RWPE2 (cell line): ENCODE measurements at regions not wholly inside any gene's neighbourhood (a gene's known extent, or its start where the extent isn't known, plus 50 kb on each side); places are given as distances from the start of the nearest gene placed in this dataset.
A peak's percentile ranks its signal among the peaks of the same experiment; 100 is the strongest.

Experiments used
- ATAC-seq: fragments of 200-7000 bp; cut with Tn5 transposase; 3 replicates; pipeline ENCODE4 v1.9.1; 2021; ENCODE audit warnings: low read depth
- DNase-seq: peaks from one replicate; pipeline ENCODE4 v3.0.0-alpha.2; 2020; ENCODE audit warnings: low spot score
- H3K27ac ChIP-seq: fragments of 450-650 bp; 2 replicates; pipeline ENCODE4 v1.5.1; 2017; ENCODE audit warnings: mild to moderate bottlenecking; ENCODE audit not compliant: poor library complexity, severe bottlenecking
- H3K27me3 ChIP-seq: fragments of 250-450 bp; sonication (Bioruptor Pico); 2 replicates; pipeline ENCODE4 v1.5.1; 2021; ENCODE audit warnings: mild to moderate bottlenecking, moderate library complexity; ENCODE audit not compliant: insufficient read depth, poor library complexity, severe bottlenecking
- H3K36me3 ChIP-seq: fragments of 250-450 bp; sonication (Bioruptor Pico); 2 replicates; pipeline ENCODE4 v1.5.1; 2020; ENCODE audit warnings: low read depth, mild to moderate bottlenecking, moderate library complexity
- H3K4me1 ChIP-seq: fragments of 250-450 bp; sonication (Bioruptor Pico); 2 replicates; pipeline ENCODE4 v1.5.1; 2021; ENCODE audit warnings: mild to moderate bottlenecking, moderate library complexity; ENCODE audit not compliant: insufficient read depth, poor library complexity, severe bottlenecking
- H3K4me3 ChIP-seq: fragments of 250-450 bp; sonication (Bioruptor Pico); 2 replicates; pipeline ENCODE4 v1.5.1; 2021; ENCODE audit warnings: mild to moderate bottlenecking, moderate library complexity; ENCODE audit not compliant: severe bottlenecking
- H3K9me3 ChIP-seq: fragments of 250-450 bp; sonication (Bioruptor Pico); 2 replicates; pipeline ENCODE4 v1.5.1; 2021; ENCODE audit warnings: mild to moderate bottlenecking, moderate library complexity; ENCODE audit not compliant: severe bottlenecking
- CTCF ChIP-seq: fragments of 450-650 bp; IDR thresholded peaks from one replicate; pipeline ENCODE4 v1.5.1; 2017; ENCODE audit warnings: mild to moderate bottlenecking, moderate library complexity; ENCODE audit not compliant: poor library complexity, severe bottlenecking

- ATAC-seq (no peak), DNase-seq (no peak)
- Histone ChIP-seq H3K36me3 (no peaks in the 10 kb centered on the region), H3K4me1 (no peaks in the 10 kb centered on the region), H3K9me3 (no peaks in the 10 kb centered on the region), H3K27me3 (no peaks in the 10 kb centered on the region), H3K27ac (no peak overlapping the region), H3K4me3 (no peak overlapping the region)
- TF ChIP-seq CTCF: no peak
Measured at GRCh38 chr5:98128271-98128670, 645.2 kb upstream of the RGMB start.

- Histone ChIP-seq H3K9me3 (no peaks in the 10 kb centered on the region), H3K27me3 (no peaks in the 10 kb centered on the region), H3K27ac (no peak overlapping the region), H3K36me3 (no peaks in the 10 kb centered on the region), H3K4me3 (no peak overlapping the region), H3K4me1 (no peaks in the 10 kb centered on the region)
- no peak for TF ChIP-seq CTCF
- no peak for DNase-seq
- no peak for ATAC-seq
Measured at GRCh38 chr5:98128846-98129245, 644.6 kb upstream of the RGMB start.

- ATAC-seq (no peak), DNase-seq (no peak)
- Histone ChIP-seq H3K4me3 (no peak overlapping the region), H3K36me3 (no peaks in the 10 kb centered on the region), H3K4me1 (no peaks in the 10 kb centered on the region), H3K27me3 (no peaks in the 10 kb centered on the region), H3K27ac (no peak overlapping the region), H3K9me3 (no peaks in the 10 kb centered on the region)
- no peak for TF ChIP-seq CTCF
Measured at GRCh38 chr5:98130261-98131035, 643.0 kb upstream of the RGMB start.

GRCh38 chr5:98144116-98144515, 629.3 kb upstream of the RGMB start:
- Histone ChIP-seq H3K36me3 (no peaks in the 10 kb centered on the region), H3K9me3 (peaks cover 4% of the 10 kb centered on the region), H3K27me3 (no peaks in the 10 kb centered on the region), H3K4me1 (peaks cover 16% of the 10 kb centered on the region), H3K4me3 (no peak overlapping the region), H3K27ac (peak overlapping the region; percentile 60)
- no peak for TF ChIP-seq CTCF
- ATAC-seq (no peak), DNase-seq (no peak)

- H3K27ac ChIP-seq: peak overlapping the region; percentile 60
- no peak for TF ChIP-seq CTCF
- no peak for DNase-seq
- H3K27me3 ChIP-seq: no peaks in the 10 kb centered on the region
- peaks cover 4% of the 10 kb centered on the region for H3K9me3 ChIP-seq
- no peaks in the 10 kb centered on the region for H3K36me3 ChIP-seq
- no peak overlapping the region for H3K4me3 ChIP-seq
- ATAC-seq: peak; percentile 93
- peaks cover 16% of the 10 kb centered on the region for H3K4me1 ChIP-seq
Measured at GRCh38 chr5:98144710-98145109, 628.8 kb upstream of the RGMB start.
